Heart left ventricle (tissue), 16 donors: ENCODE measurements at regions not wholly inside any gene's neighbourhood (a gene's known extent, or its start where the extent isn't known, plus 50 kb on each side); places are given as distances from the start of the nearest gene placed in this dataset.

Experiments
- ATAC-seq, 4 donors: fragments of 200-7000 bp; cut with Tn5 transposase; one replicate each; pipeline ENCODE4 v1.9.1; 2020 to 2022; ENCODE audit warnings: moderate library complexity in 4 of 4, mild to moderate bottlenecking in 3 of 4, moderate number of reproducible peaks in 1 of 4
- DNase-seq, 5 donors: peaks; one replicate each; pipeline ENCODE4 v3.0.0-alpha.2; 2020
- H3K27ac ChIP-seq, 12 donors: fragments of 200-600 bp; sonication (generic) in 4 of 12; one replicate each; pipeline versions ENCODE4 v1.5.0 to v1.8.0; 2016 to 2022; ENCODE audit warnings: mild to moderate bottlenecking in 2 of 12
- H3K27me3 ChIP-seq, 9 donors: fragments of 200-600 bp; sonication (generic) in 2 of 9; one replicate each; pipeline versions ENCODE4 v1.5.1 to v1.8.0; 2016 to 2022; ENCODE audit warnings: mild to moderate bottlenecking in 3 of 9
- H3K36me3 ChIP-seq, 9 donors: fragments of 200-600 bp; sonication (generic) in 2 of 9; one replicate each; pipeline versions ENCODE4 v1.5.0 to v1.8.0; 2018 to 2022; ENCODE audit warnings: mild to moderate bottlenecking in 2 of 9
- H3K4me1 ChIP-seq, 12 donors: fragments of 200-600 bp; sonication (generic) in 4 of 12; one replicate each; pipeline versions ENCODE4 v1.5.0 to v1.8.0; 2016 to 2022; ENCODE audit warnings: mild to moderate bottlenecking in 3 of 12
- H3K4me3 ChIP-seq, 12 donors: fragments of 200-600 bp; sonication (generic) in 4 of 12; one replicate each; pipeline versions ENCODE4 v1.5.0 to v1.8.0; 2017 to 2022; ENCODE audit warnings: mild to moderate bottlenecking in 9 of 12, moderate library complexity in 4 of 12
- H3K9me3 ChIP-seq, 12 donors: fragments of 200-600 bp; sonication (generic) in 4 of 12; one replicate each; pipeline versions ENCODE4 v1.5.0 to v1.8.0; 2016 to 2022; ENCODE audit warnings: mild to moderate bottlenecking in 1 of 12
- CTCF ChIP-seq, 12 donors: fragments of 200-600 bp; sonication (generic) in 4 of 12; IDR thresholded peaks; one replicate each; pipeline versions ENCODE4 v1.5.0 to v1.8.0; 2018 to 2022; ENCODE audit warnings: antibody characterized with exemption in 12 of 12, mild to moderate bottlenecking in 5 of 12
- POLR2A ChIP-seq, 2 donors: fragments of 450-650 bp; IDR thresholded peaks; one replicate each; pipeline ENCODE4 v1.6.1; 2017; ENCODE audit warnings: antibody characterized with exemption in 2 of 2, mild to moderate bottlenecking in 2 of 2, moderate library complexity in 2 of 2
- whole genome bisulfite sequencing, 4 donors: extraction: QIAGEN DNeasy Blood & Tissue Kit in 2 of 4; methylation state at CpG; one replicate each; pipeline versions ENCODE4 v1.1.5 to v1.1.7; 2013 to 2018; 5-methylcytosine and 5-hydroxymethylcytosine counted together
- intact Hi-C, 10 donors: fragments of 100-400 bp; cut with DNase I; formaldehyde crosslinking; loops; one replicate each; pipeline versions ENCODE4 v1.11.1 to v1.14.2; 2022
- donor health status: ischemic (EF 13 %, LVEDD 7.1; RV severe dilation, severe dysfunction).
- donor health status: healthy with polysubstance abuse.
- donor health status: DM: no; HTN: yes; CAD: no.
- donor health status: DM: no; HTN: no; CAD: no.
- donor health status: ischemic (EF 25% LVEDD 6.9; RV normal size, moderate dysfunction).
- donor health status: ischemic (EF 25% LVEDD 5.7; RV mildly dilated, moderate dysfunction).
- donor health status: healthy.
- donor health status: DM: yes; HTN: yes; CAD: no.
- donor health status: ischemic (EF 35%, LVEDD 5.7; RV mildly dilated, moderate dysfunction).
- donor health status: nonischemic (EF 11% LVEDD 7.7; RV severe dilation, severe dysfunction).
- donor health status: DM: yes; HTN: yes; CAD: no.
- donor health status: PGD.
- donor health status: ischemic (EF 29% LVEDD 5.4; RV normal size, mild dysfunction).
- donor health status: nonischemic (EF 23%, LVEDD 6.1; RV moderate dilation, normal function).

- H3K36me3 ChIP-seq: no peaks in the 10 kb centered on the region
- H3K4me3 ChIP-seq: no peak overlapping the region
- H3K9me3 ChIP-seq: no peaks in the 10 kb centered on the region
- intact Hi-C loops: loop anchor here (1.0 to 10.0 kb wide), 15 partner anchors 123 to 676 kb away; partner anchors contain the start of gene TMSB4X (in 2 of the 10)
- H3K27ac ChIP-seq: peak overlapping the region; percentile 9 to 77 (median 66)
- 10 to 22% (median 13%) methylated on average over 7 of the region's 7 CpGs for WGBS, 4 donors
- TF ChIP-seq CTCF (IDR thresholded peaks at IDR 0.05) (peak; percentile 36 to 68 (median 52)), POLR2A (IDR thresholded peaks at IDR 0.05) (no peak)
- peaks cover 0 to 22% (median 11%) of the 10 kb centered on the region in 12 donors for H3K4me1 ChIP-seq
- H3K27me3 ChIP-seq: peaks cover 0 to 34% (median 0%) of the 10 kb centered on the region in 9 donors
- ATAC-seq (peak; percentile 80 to 85 (median 80)), DNase-seq (peak in 3 of 5 donors; percentile 23 to 43 (median 30))
Observed at GRCh38 chrX:13487731-13488505, 81.5 kb upstream of the EGFL6 start.

- H3K27me3 ChIP-seq: peaks cover 0 to 44% (median 0%) of the 10 kb centered on the region in 9 donors
- no peak for ATAC-seq
- intact Hi-C loops: loop anchor here in 9 of 10 donors (5.0 to 10.0 kb wide), 9 partner anchors 120 to 673 kb away; no protein-coding TSS in a partner anchor
- DNase-seq: no peak
- no peaks in the 10 kb centered on the region for H3K36me3 ChIP-seq
- WGBS, 4 donors: 85 to 99% (median 94%) methylated on average over 2 of the region's 2 CpGs
- H3K4me3 ChIP-seq: no peak overlapping the region
- H3K9me3 ChIP-seq: no peaks in the 10 kb centered on the region
- TF ChIP-seq CTCF (IDR thresholded peaks at IDR 0.05): no peak
- no peak for TF ChIP-seq POLR2A (IDR thresholded peaks at IDR 0.05)
- peaks cover 0 to 24% (median 11%) of the 10 kb centered on the region in 12 donors for H3K4me1 ChIP-seq
- H3K27ac ChIP-seq: no peak overlapping the region
Observed at GRCh38 chrX:13485167-13485566, 84.2 kb upstream of the EGFL6 start.

DNA sequence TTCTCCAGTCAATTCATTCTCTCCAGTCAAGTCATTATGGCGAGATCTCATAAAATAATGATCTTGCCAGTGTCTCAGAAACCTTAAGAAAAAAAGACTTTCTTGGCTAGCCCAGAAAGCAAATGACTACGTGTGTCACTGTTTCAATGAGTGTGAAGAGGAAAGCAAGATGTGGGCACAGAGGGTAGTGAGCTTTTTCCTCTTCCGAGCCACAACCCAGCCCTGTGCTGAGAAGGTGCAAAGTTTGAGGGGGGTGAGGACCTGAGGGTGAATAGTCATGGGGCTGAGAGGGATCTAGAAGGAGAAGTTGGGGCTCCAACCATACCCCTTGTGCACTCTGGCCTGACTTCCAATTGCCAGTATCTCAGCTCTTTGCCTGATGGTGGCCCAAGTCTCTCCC lies 85.6 kb upstream of the EGFL6 start:
- WGBS, 4 donors: 77 to 98% (median 92%) methylated on average over 3 of the region's 3 CpGs
- Histone ChIP-seq H3K4me3 (no peak overlapping the region), H3K36me3 (no peaks in the 10 kb centered on the region), H3K4me1 (peaks cover 0 to 23% (median 11%) of the 10 kb centered on the region in 12 donors), H3K27ac (peak overlapping the region in 1 of 12 donors; percentile 79), H3K9me3 (no peaks in the 10 kb centered on the region), H3K27me3 (peaks cover 0 to 47% (median 0%) of the 10 kb centered on the region in 9 donors)
- no peak for DNase-seq
- no peak for ATAC-seq
- intact Hi-C loops: loop anchor here in 6 of 10 donors (10.0 kb wide), 5 partner anchors 119 to 669 kb away; no protein-coding TSS in a partner anchor
- TF ChIP-seq POLR2A (IDR thresholded peaks at IDR 0.05): no peak
- TF ChIP-seq CTCF (IDR thresholded peaks at IDR 0.05): no peak
